ENCODE measurements at regions not wholly inside any gene's neighbourhood (a gene's known extent, or its start where the extent isn't known, plus 50 kb on each side); places are given as distances from the start of the nearest gene placed in this dataset.

DNA sequence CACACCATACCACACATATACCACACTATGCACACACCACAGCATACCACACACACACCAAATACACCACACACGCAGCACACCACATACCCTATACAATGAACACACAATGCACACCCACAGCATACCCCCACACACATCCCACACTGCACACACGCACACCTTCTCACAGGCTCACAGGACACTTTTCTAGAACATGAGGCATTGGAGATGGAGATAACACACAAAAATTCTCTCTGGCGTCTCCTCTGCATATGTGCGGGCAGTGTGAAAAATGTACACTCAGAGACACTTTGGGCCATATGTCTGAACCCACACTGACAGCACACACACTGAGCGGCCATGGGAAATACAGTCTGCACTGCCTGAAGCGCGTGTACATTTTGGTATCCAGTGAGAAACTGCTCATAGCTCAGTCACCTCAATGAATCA, 278.1 kb downstream of the GADD45G start:
- no peaks in the 10 kb centered on the region for H3K27me3 ChIP-seq
- H3K9me3 ChIP-seq = no peaks in the 10 kb centered on the region
- H3K27ac ChIP-seq = no peak overlapping the region
- no peaks in the 10 kb centered on the region for H3K4me1 ChIP-seq
- no peaks in the 10 kb centered on the region for H3K36me3 ChIP-seq
- no peak overlapping the region for H3K4me3 ChIP-seq
- TF ChIP-seq, protein P1, sequence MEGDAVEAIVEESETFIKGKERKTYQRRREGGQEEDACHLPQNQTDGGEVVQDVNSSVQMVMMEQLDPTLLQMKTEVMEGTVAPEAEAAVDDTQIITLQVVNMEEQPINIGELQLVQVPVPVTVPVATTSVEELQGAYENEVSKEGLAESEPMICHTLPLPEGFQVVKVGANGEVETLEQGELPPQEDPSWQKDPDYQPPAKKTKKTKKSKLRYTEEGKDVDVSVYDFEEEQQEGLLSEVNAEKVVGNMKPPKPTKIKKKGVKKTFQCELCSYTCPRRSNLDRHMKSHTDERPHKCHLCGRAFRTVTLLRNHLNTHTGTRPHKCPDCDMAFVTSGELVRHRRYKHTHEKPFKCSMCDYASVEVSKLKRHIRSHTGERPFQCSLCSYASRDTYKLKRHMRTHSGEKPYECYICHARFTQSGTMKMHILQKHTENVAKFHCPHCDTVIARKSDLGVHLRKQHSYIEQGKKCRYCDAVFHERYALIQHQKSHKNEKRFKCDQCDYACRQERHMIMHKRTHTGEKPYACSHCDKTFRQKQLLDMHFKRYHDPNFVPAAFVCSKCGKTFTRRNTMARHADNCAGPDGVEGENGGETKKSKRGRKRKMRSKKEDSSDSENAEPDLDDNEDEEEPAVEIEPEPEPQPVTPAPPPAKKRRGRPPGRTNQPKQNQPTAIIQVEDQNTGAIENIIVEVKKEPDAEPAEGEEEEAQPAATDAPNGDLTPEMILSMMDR (IDR thresholded peaks at IDR 0.05) = no peak
- no peak for TF ChIP-seq POLR2A (IDR thresholded peaks at IDR 0.05)
- TF ChIP-seq POLR2AphosphoS5 (IDR thresholded peaks at IDR 0.05) = no peak
- intact Hi-C loops (cut with DNase I; ENCODE audit: low total_unique reads) = no loop called here
- DNase-seq (ENCODE audit: low spot score in 2 of 2) = no peak

DNA sequence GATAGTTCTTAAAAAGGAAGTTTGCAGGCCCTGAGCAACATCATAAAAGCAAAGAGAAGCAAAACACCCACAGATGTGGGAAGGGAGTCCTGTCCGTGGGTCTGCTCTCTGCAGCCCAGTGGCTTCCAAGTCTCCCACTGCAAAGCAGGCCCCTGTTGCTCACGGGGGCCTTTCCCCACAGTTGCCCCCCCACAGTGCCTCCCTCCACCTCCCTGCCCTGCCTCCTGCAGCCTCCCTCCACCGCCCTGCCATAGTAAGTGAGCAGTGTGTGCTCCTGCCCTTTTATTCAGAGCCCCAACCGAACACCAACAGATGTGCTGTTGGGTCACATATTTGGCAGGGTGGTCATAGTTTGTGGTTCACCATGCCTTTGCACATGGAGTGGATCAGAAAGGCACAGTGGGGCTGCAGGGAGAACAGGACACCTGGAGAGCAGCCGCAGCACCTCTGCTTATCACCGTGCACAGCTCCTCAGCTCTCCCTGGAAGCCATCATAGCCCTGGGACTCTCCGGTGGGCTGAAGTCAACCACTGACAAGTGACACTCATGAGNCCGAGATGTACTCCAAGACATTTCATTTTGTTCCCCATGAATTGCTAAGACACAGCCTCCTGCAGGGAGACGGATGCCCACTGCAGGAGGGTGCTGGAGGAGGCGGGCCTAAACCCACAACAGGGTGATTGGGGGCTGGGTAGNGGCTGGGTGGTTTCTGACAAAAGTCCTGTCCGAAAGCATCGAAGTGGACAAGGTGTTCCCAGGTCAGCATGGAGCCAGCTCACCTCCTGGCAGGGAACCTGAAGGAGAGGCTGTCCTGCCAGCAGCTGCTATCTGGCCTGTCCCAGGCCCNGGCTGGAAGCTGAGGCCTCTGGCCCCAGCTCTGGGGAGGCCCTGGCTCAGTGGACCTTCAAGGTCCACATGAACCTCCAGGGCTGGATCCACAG, 278.9 kb downstream of the GADD45G start:
- intact Hi-C loops (cut with DNase I; ENCODE audit: low total_unique reads) = no loop called here
- Histone ChIP-seq H3K4me3 (no peak overlapping the region), H3K27me3 (no peaks in the 10 kb centered on the region), H3K9me3 (no peaks in the 10 kb centered on the region), H3K27ac (no peak overlapping the region), H3K36me3 (no peaks in the 10 kb centered on the region), H3K4me1 (no peaks in the 10 kb centered on the region)
- TF ChIP-seq, protein P1 (IDR thresholded peaks at IDR 0.05) = no peak
- TF ChIP-seq POLR2A (IDR thresholded peaks at IDR 0.05) (no peak), POLR2AphosphoS5 (IDR thresholded peaks at IDR 0.05) (no peak)
- peak in 1 of 2 donors; percentile 12 for DNase-seq (ENCODE audit: low spot score in 2 of 2)

DNA sequence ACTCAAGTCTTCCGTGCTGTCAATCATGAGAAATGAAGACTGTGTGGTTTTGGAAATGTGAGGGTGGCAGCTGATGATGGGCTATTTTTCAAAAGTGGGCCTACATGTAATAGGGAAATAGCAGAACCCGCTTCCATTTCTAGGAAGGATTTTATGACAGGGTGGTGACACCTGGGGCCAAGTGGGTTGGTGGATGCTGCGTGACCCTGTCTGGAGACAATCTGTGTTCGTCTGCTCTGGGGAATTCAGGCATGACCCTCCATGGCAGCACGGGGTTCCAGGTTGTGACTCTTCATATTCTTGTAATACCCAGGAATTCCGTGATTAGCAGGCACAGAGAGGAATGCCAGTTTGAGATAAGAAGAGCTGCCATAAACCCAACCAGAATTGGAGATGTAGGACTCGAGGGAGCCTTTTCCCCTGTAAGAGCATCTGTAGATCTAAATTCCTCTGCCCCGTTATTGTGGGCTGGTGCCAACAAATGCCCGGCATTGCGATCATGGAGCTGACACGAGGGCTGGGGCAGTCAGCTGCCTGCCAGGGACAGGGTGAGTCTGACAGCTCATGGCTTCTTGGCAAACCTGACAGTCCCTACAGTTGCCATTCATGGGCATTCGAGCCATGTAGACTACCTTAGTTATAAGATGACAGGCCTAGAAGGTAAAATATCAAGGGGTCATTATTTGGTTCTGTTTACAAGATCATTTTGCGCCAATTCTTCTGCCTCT, 279.7 kb downstream of the GADD45G start:
- H3K4me1 ChIP-seq = no peaks in the 10 kb centered on the region
- no peaks in the 10 kb centered on the region for H3K36me3 ChIP-seq
- no peak overlapping the region for H3K27ac ChIP-seq
- DNase-seq (ENCODE audit: low spot score in 2 of 2) = peak in 1 of 2 donors; percentile 44
- H3K4me3 ChIP-seq = no peak overlapping the region
- intact Hi-C loops (cut with DNase I; ENCODE audit: low total_unique reads) = no loop called here
- no peak for TF ChIP-seq POLR2A (IDR thresholded peaks at IDR 0.05)
- no peak for TF ChIP-seq POLR2AphosphoS5 (IDR thresholded peaks at IDR 0.05)
- TF ChIP-seq, protein P1 (IDR thresholded peaks at IDR 0.05) = no peak
- H3K9me3 ChIP-seq = no peaks in the 10 kb centered on the region
- no peaks in the 10 kb centered on the region for H3K27me3 ChIP-seq

DNA sequence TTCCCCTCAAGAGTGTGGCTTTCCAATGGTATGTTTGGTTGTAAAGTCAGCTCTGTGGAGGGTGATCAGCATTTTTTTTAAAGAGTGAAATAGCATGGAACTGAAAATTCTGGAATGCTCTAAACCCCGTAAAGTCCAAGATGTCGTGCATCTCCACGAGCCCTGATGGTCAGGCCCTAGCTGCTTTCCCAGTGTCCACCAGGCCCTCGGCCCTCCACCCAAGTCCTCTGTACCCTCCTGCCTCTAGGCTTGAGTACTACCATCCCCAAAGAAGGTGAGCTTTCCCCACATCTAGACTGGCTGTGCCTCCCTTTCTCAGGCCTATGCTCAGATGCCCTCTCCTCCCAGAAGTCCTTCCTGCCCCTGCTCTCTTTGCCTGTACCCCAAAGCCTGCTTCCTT, 280.3 kb downstream of the GADD45G start:
- Histone ChIP-seq H3K9me3 (no peaks in the 10 kb centered on the region), H3K4me1 (no peaks in the 10 kb centered on the region), H3K4me3 (no peak overlapping the region), H3K27ac (no peak overlapping the region), H3K27me3 (no peaks in the 10 kb centered on the region), H3K36me3 (no peaks in the 10 kb centered on the region)
- TF ChIP-seq, protein P1 (IDR thresholded peaks at IDR 0.05) = no peak
- TF ChIP-seq POLR2AphosphoS5 (IDR thresholded peaks at IDR 0.05) = no peak
- no peak for TF ChIP-seq POLR2A (IDR thresholded peaks at IDR 0.05)
- DNase-seq (ENCODE audit: low spot score in 2 of 2) = no peak
- intact Hi-C loops (cut with DNase I; ENCODE audit: low total_unique reads) = no loop called here

DNA sequence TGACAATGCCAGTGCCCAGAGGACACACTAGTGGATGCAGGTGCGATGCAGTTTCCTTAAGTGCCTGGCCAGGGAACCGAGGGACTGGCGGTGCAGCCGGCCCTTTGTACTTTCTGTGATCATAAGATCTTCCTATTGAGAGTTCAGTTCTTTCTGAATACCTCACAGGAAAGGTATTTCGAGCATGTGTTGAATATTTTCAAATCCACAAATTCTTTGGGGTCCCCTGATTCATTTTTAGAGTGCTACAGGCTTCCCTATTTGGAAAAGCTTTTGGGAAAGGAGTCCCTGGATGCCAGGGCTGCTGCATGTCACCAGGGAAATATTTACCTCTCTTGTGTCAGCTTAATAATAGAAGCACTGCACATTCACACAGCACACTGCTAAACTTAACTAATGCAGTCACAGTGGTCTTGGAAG, 281.5 kb downstream of the GADD45G start:
- H3K27ac ChIP-seq = no peak overlapping the region
- no peaks in the 10 kb centered on the region for H3K9me3 ChIP-seq
- no peaks in the 10 kb centered on the region for H3K27me3 ChIP-seq
- TF ChIP-seq POLR2A (IDR thresholded peaks at IDR 0.05) = no peak
- TF ChIP-seq POLR2AphosphoS5 (IDR thresholded peaks at IDR 0.05) = no peak
- TF ChIP-seq, protein P1 (IDR thresholded peaks at IDR 0.05) = no peak
- H3K36me3 ChIP-seq = no peaks in the 10 kb centered on the region
- H3K4me3 ChIP-seq = no peak overlapping the region
- peaks cover 0 to 1% of the 10 kb centered on the region in 2 donors for H3K4me1 ChIP-seq
- intact Hi-C loops (cut with DNase I; ENCODE audit: low total_unique reads) = no loop called here
- no peak for DNase-seq (ENCODE audit: low spot score in 2 of 2)

All from breast epithelium (tissue), 4 donors.